HG02763 (cell line): ENCODE measurements at regions not wholly inside any gene's neighbourhood (a gene's known extent, or its start where the extent isn't known, plus 50 kb on each side); places are given as distances from the start of the nearest gene placed in this dataset.

Source experiments
- ATAC-seq: cut with Tn5 transposase; IDR thresholded peaks from one replicate; pipeline ENCODE4 v1.9.1; 2021; ENCODE audit warnings: mild to moderate bottlenecking, moderate library complexity; ENCODE audit not compliant: unreplicated experiment

DNA sequence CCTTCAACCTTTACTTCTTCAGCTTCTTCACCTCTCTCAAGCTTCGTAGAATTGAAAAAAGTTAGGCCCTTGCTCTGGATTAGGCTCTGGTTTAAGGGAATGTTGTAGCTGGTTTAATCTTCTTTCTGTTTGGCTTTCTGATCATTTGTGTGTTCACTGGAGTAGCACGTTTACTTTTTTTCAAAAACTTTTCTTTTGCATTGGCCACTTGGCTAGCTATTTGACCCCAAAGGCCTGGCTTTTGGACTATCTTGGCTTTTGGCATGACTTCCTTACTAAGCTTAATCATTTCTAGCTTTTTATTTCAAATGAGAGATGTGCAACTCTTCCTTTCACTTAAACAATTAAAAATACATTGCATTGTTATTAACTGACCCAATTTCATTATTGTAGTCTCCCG, 1154.8 kb upstream of the ZEB2 start:
- no peak for ATAC-seq

- ATAC-seq: no peak
Observed at GRCh38 chr2:145669301-145669700, 1149.4 kb upstream of the ZEB2 start.

DNA sequence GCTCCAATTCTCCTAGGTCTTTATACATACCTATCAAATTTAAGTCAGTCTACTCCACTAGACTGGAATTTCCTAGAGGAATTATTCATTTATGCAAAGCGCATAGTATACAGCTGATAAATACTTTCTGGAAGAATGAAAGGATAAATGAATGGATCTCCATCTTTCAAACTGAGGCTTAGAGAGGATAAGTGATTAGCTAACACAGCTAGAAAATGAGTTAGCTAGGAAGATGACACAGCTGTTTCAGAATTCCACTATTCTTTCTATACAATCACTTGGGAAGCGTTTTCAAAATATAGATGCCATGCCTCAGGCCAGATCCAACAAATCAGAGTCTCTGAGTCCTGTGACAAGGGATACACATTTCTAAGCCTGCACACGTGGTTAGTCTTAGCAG, 1146.6 kb upstream of the ZEB2 start:
- no peak for ATAC-seq

DNA sequence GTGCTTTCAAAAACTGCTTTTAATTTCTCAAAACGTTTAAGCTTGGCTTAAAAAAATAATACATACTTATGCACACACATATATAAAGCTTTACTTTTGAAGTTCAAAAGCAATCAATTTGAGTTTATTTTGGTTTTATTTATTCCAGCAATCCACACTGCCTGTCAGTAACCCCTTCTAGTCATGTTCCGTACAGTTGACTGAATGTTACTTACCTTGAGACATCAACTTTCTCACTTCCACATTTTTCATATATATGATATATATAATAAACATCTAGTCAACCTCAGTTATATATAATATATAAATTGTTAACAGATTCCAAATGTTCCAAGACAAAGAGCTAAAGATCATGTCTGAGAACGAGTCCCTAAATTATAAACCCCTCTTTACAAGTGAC, 1137.3 kb upstream of the ZEB2 start:
- ATAC-seq: no peak

DNA sequence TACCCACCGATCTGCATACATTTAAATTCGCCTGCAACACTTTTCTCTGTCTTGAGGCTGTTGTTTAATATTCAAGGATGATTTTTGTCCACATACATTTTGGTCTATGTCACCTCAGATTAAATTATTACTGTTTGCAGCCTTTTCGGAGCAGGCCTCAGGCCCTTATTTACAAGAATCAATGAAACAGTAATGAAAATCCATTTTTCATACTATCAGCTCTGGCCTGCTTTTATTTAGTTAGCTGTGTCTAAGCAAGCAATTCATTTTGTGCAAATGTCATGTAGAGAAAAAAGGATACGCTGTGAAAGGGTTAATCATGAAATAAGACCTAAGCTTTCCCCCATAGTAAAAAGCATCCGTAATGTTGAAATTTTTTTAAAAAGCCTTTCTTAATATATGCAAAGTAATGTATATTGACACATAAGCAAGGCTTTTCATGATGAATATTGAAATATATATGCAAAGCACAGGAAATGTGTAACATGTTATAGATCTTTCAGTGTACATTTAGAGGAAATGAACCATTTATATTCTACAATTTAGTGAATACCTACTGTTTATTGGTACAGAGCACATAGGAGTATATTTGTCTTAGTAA, 1135.3 kb upstream of the ZEB2 start:
- ATAC-seq: no peak

DNA sequence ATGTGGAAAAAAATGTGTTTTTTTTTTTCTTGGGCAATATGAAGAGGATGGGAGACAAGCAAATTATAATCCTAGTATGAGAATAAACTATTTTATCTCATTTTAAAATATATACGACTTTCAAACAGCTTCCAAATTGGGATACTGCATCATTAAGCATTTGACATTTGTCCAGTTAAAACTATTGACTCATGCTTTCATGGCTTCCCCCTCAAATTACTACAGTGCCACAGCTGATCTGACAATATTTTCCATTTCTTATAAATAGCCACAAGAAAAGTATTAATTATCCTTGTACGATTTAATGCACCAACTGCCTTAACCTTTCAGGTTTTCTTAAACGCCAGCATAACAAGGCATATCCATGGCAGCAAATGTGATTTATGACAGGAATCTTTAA, 1134.8 kb upstream of the ZEB2 start:
- ATAC-seq: no peak

GRCh38 chr2:145654156-145654555, 1134.2 kb upstream of the ZEB2 start:
- no peak for ATAC-seq

- ATAC-seq: no peak
Observed at GRCh38 chr2:145653553-145653952, 1133.6 kb upstream of the ZEB2 start.

- ATAC-seq: no peak
Observed at GRCh38 chr2:145652571-145653545, 1132.9 kb upstream of the ZEB2 start.

- ATAC-seq: no peak
Observed at GRCh38 chr2:145652036-145652435, 1132.1 kb upstream of the ZEB2 start.

DNA sequence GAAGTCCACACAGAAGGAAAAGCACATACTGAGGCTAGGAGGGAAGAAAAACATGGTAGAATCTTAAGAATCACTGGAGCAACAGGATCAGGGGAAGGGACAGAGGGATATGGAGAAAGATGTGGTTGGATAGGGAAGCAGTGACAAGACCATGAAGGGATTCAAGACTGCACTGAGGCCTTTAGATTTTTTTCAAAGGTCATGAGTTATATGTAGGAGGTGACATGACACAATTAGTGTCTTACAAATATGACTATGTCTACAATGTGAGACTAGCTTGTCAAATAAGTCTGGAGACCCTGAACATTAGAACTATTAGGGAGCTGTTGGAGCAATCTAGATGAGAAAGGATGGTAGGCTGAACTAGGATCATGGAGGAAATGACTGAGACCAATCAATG, 1130.3 kb upstream of the ZEB2 start:
- ATAC-seq: no peak

DNA sequence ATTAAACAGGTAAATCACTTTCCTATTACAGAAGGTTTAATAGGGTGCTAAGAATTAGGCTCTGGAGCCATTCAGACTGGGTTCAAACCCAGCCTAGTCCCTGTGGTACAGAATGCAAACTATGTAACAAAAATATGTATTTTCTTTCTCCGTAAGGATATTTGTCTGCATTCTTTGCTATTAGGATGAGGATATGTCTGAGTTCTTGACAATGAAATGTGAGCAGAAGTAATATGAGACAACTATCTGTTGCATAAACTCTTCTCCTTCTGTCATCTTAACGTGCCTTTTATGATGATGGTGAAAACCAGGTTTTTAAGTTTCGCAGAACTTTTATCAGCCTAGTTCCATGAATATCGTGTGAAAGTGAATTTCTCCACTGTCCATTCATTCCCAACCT, 1129.1 kb upstream of the ZEB2 start:
- no peak for ATAC-seq

GRCh38 chr2:145644820-145645302, 1124.9 kb upstream of the ZEB2 start:
- peak; percentile 98 for ATAC-seq

GRCh38 chr2:145638675-145639074, 1118.8 kb upstream of the ZEB2 start:
- no peak for ATAC-seq

DNA sequence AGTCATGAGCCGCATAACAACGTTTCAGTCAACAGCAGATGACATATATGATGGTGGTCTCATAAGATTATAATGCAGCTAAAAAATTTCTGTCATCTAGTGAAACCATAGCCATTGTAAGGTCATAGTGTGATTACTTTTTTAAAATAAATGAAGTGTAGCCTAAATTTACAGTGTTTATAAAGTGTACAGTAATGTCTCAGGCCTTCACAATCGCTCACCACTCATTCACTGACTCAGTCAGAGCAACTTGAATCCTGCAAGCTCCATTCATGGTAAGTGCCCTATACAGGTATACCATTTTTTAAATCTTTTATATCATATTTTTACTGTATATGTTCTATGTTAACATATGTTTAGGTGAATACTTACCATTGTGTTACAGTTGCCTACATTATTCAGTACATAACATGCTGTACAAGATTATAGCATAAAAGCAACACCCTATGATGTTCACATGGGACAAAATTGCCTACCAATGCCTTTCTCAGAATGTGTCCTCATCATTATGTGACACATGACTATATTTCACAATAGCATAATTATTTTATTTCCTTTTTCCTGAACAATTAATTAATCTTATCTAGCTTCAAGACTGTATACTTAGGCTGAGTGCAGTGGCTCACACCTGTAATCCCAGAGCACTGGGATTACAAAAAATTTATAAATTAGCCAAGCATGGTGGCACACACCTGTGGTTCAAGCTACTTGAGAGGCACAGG, 1115.9 kb upstream of the ZEB2 start:
- ATAC-seq: no peak

- ATAC-seq: no peak
Observed at GRCh38 chr2:145631561-145631960, 1111.6 kb upstream of the ZEB2 start.

DNA sequence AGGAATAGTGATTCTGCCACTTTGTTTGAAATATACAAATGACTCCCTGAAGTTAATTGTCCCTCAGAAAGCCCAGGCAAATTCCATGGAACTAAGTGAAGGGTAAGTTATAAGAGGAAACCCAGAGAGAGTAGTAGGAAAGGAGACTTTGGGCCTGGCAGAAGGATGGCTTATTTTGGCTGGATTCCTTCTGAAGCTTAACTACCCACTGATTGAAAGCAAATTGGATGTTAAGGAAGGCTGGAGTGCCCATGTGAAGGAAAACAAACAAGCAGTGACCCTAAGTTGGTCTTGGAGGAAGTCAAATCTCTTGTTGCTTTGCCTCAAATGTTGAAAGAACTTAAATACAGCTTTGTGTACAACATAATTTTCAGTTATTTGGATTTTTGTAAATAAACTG, 1106.4 kb upstream of the ZEB2 start:
- no peak for ATAC-seq

GRCh38 chr2:145625111-145625510, 1105.2 kb upstream of the ZEB2 start:
- ATAC-seq: no peak

DNA sequence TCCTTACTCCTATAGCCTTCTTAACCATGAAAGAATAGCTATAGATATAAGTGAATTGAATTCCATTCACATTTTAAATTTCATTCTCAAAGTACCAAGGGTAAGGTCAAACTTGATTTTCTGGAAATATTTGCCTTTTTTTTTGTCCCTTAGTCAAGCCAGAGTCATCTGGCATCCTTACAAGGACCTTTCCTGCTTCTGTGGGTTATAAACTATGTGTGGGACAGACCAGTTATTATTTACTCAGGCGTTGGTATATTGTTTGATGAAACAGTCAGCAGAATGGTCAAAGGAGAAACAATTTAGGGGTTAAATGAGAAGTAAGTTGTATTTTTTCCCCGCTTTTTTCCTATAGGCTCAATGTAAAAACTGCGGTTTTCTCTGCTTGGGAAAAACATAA, 1103.2 kb upstream of the ZEB2 start:
- ATAC-seq: no peak

DNA sequence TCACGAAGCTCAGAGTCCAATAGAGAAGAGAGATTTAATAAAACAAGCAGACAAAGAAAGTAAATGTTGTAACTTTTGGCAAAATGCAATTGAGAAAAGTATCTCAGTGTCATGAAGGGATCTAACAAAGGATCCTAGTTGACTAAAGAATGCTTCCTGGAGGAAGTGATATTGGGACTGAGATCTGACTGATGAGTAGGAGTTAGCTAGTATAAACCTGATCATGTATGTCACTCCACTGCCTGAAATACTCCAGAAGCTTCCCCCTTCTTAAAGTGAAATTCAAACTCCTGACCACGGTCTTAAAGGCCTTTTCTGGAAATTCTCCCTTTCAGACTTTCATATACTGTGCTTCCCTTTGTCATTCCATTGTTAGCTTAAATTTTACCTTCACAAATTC, 1102.4 kb upstream of the ZEB2 start:
- ATAC-seq: no peak

DNA sequence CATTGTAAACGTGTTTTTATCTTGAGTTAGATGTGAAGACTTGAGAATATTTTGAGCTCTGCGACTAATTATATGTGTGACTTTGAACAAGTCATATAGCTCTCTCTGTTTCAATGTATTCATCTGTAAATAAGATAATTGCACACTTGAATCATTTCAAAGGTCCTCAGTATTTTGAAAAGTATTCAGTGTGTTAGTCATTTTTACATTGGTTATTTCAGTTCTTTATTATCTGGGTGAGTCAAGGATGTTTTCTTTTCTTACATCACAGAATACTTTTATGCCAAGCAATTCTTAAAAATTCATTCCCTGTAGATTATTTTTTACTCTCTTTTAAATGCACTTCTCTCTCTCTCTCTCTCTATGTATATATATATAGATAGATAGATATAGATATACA, 1098.0 kb upstream of the ZEB2 start:
- no peak for ATAC-seq

- ATAC-seq: no peak
Observed at GRCh38 chr2:145617420-145617819, 1097.5 kb upstream of the ZEB2 start.
